ENCODE measurements at regions not wholly inside any gene's neighbourhood (a gene's known extent, or its start where the extent isn't known, plus 50 kb on each side); places are given as distances from the start of the nearest gene placed in this dataset.

DNA sequence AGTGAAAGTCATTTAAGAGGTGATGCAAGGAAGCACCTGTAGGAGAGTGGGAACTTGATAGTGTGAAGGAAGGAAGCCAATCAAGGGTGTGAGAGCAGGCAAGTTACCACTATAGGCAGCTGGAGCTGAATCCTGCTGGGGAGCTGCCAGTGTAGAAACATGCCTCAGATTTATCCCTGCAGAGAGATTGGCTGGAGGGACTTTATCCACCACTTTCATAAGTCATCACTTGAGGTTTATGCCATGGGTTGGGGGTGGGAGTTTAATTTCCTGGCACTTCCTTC, 443.6 kb downstream of the PLPP3 start:
- H2BK5ac ChIP-seq (ENCODE audit: low read depth, low read length) = no peak overlapping the region
- POLR2A ChIA-PET (ENCODE audit: partially characterized antibody) = no interaction called here
- CTCF ChIA-PET (ENCODE audit: partially characterized antibody) = interaction anchor here (0.5 to 1.1 kb wide), 2 partner anchors 12 to 211 kb away, joined by 3 read pairs; no protein-coding TSS in a partner anchor
- no peak overlapping the region for H2BK120ac ChIP-seq (replicated peaks; ENCODE audit: low read depth, low read length)
- H3K9ac ChIP-seq (replicated peaks in 1 of 4; ENCODE audit: extremely low read depth in 1 of 4, low read depth in 3 of 4, low read length in 3 of 4) = no peak overlapping the region
- FAIRE-seq (no peak), DNase-seq (ENCODE audit: low read depth in 1 of 2, low spot score in 2 of 2) (no peak)
- H4K20me1 ChIP-seq (replicated peaks in 1 of 2; ENCODE audit: control insufficient read depth in 1 of 2, insufficient read depth in 2 of 2, low read length in 2 of 2) = no peaks in the 10 kb centered on the region
- TF ChIP-seq RAD21 (IDR thresholded peaks at IDR 0.05 in 1 of 2, conservative IDR thresholded peaks at IDR 0.05 in 1 of 2; ENCODE audit: low read depth in 2 of 2, low read length in 2 of 2) (no peak), TAF1 (IDR thresholded peaks at IDR 0.05; ENCODE audit: low read depth, low read length) (no peak), CTBP2 (IDR thresholded peaks at IDR 0.05; ENCODE audit: borderline replicate concordance, insufficient read depth, insufficient read length, low read length) (no peak)
- H3K23ac ChIP-seq (ENCODE audit: insufficient read length) = no peak overlapping the region
- no peaks in the 10 kb centered on the region for H3K36me3 ChIP-seq (ENCODE audit: control insufficient read depth in 2 of 4, insufficient read depth in 4 of 4, low read length in 3 of 4)
- no peak overlapping the region for H3K27ac ChIP-seq (ENCODE audit: low read depth, low read length)
- H3K4ac ChIP-seq (replicated peaks; ENCODE audit: insufficient read length, low read depth, low read length) = no peak overlapping the region
- H2BK15ac ChIP-seq (ENCODE audit: low read length) = no peak overlapping the region
- H2BK12ac ChIP-seq (ENCODE audit: low read depth, low read length) = no peak overlapping the region
- H3K14ac ChIP-seq (ENCODE audit: insufficient read length) = no peak overlapping the region
- no peak overlapping the region for H3K4me2 ChIP-seq (ENCODE audit: insufficient read depth in 1 of 2, low read depth in 2 of 2, low read length in 2 of 2)
- no peak overlapping the region for H2AK5ac ChIP-seq (ENCODE audit: low read depth, low read length)
- H4K91ac ChIP-seq (replicated peaks; ENCODE audit: insufficient read length, low read length) = no peak overlapping the region
- no peaks in the 10 kb centered on the region for H3K27me3 ChIP-seq (replicated peaks in 1 of 4; ENCODE audit: control insufficient read depth in 3 of 4, extremely low read depth in 1 of 4, insufficient read depth in 3 of 4, low read length in 3 of 4)
- no peaks in the 10 kb centered on the region for H3K4me1 ChIP-seq (replicated peaks in 1 of 4; ENCODE audit: control insufficient read depth in 3 of 4, insufficient read depth in 4 of 4, low read length in 3 of 4)
- H3K56ac ChIP-seq (replicated peaks; ENCODE audit: insufficient read length, low read depth, low read length) = no peak overlapping the region
- H3K9me3 ChIP-seq (ENCODE audit: insufficient read depth in 2 of 2, low read depth in 1 of 2, low read length in 1 of 2) = no peaks in the 10 kb centered on the region
- no peaks in the 10 kb centered on the region for H3K79me2 ChIP-seq (ENCODE audit: control insufficient read depth in 1 of 2, insufficient read depth in 2 of 2, low read length in 2 of 2)
- no peaks in the 10 kb centered on the region for H3K23me2 ChIP-seq (ENCODE audit: low read depth, low read length)
- no peak overlapping the region for H2AFZ ChIP-seq (ENCODE audit: low read length)
- no peak overlapping the region for H3K18ac ChIP-seq (ENCODE audit: extremely low read depth, low read length)
- H2BK20ac ChIP-seq (ENCODE audit: low read length) = no peak overlapping the region
- no peak overlapping the region for H3K4me3 ChIP-seq (ENCODE audit: extremely low read depth in 1 of 4, insufficient read depth in 2 of 4, low read depth in 3 of 4, low read length in 4 of 4)
- no peak overlapping the region for H4K8ac ChIP-seq (ENCODE audit: extremely low read depth, insufficient read depth, low read length)
- no peak overlapping the region for H4K5ac ChIP-seq (ENCODE audit: insufficient read length, low read depth, low read length)
- H3K79me1 ChIP-seq (ENCODE audit: low read depth, low read length) = no peaks in the 10 kb centered on the region
